Lung (tissue), 11 donors: ENCODE measurements at regions not wholly inside any gene's neighbourhood (a gene's known extent, or its start where the extent isn't known, plus 50 kb on each side); places are given as distances from the start of the nearest gene placed in this dataset.

ENCODE experiments used
- ATAC-seq: fragments of 200-7000 bp; cut with Tn5 transposase; one replicate; pipeline ENCODE4 v1.9.1; 2020; ENCODE audit warnings: moderate number of reproducible peaks; ENCODE audit not compliant: insufficient read depth, low FRiP score
- DNase-seq, 3 donors: peaks; one replicate each; pipeline ENCODE4 v3.0.0-alpha.2; 2013 to 2017
- H3K27ac ChIP-seq, 2 donors: one replicate each; pipeline ENCODE4 v1.5.1; 2013; ENCODE audit warnings: mild to moderate bottlenecking in 2 of 2, moderate library complexity in 2 of 2, control low read depth in 1 of 2, inconsistent platforms in 1 of 2, low read depth in 1 of 2, low read length in 1 of 2
- H3K27me3 ChIP-seq, 3 donors: one replicate each; pipeline ENCODE4 v1.5.1; 2013; ENCODE audit warnings: low read length in 2 of 3; ENCODE audit not compliant: control insufficient read depth in 3 of 3, insufficient read depth in 3 of 3
- H3K36me3 ChIP-seq, 4 donors: one replicate each; pipeline ENCODE4 v1.5.1; 2013; ENCODE audit warnings: low read length in 4 of 4, mild to moderate bottlenecking in 1 of 4, moderate library complexity in 1 of 4; ENCODE audit not compliant: control insufficient read depth in 4 of 4, insufficient read depth in 4 of 4
- H3K4me1 ChIP-seq, 5 donors: one replicate each; pipeline ENCODE4 v1.5.1; 2013; ENCODE audit warnings: low read length in 5 of 5, mild to moderate bottlenecking in 2 of 5, moderate library complexity in 1 of 5; ENCODE audit not compliant: control insufficient read depth in 5 of 5, insufficient read depth in 5 of 5
- H3K4me3 ChIP-seq: one replicate; pipeline ENCODE4 v1.5.1; 2013; ENCODE audit warnings: mild to moderate bottlenecking, control low read depth, moderate library complexity
- H3K9ac ChIP-seq, 2 donors: one replicate each; pipeline ENCODE4 v1.5.1; 2013; ENCODE audit warnings: low read length in 2 of 2, control low read depth in 1 of 2; ENCODE audit not compliant: insufficient read depth in 1 of 2
- H3K9me3 ChIP-seq, 4 donors: one replicate each; pipeline ENCODE4 v1.5.1; 2013; ENCODE audit warnings: low read length in 3 of 4, mild to moderate bottlenecking in 1 of 4, moderate library complexity in 1 of 4; ENCODE audit not compliant: control insufficient read depth in 4 of 4, insufficient read depth in 3 of 4
- CTCF ChIP-seq: IDR thresholded peaks from 2 replicates; pipeline ENCODE4 v1.5.1; 2012; ENCODE audit warnings: mild to moderate bottlenecking; ENCODE audit errors: control extremely low read depth, extremely low read depth
- WGBS, 2 donors: extraction: QIAGEN DNeasy Blood & Tissue Kit; methylation state at CpG; one replicate each; pipeline ENCODE4 v1.1.7; 2013; 5-methylcytosine and 5-hydroxymethylcytosine counted together
- donor health status: control.
- donor health status: control.
- donor health status: Bipolar disorder and iron deficiency.
- donor health status: healthy.
- donor health status: DM: yes; HTN: yes; CAD: no.

- no peak for DNase-seq
- Histone ChIP-seq H3K4me1 (peaks cover 0 to 14% (median 0%) of the 10 kb centered on the region in 5 donors), H3K9me3 (peaks cover 0 to 2% (median 0%) of the 10 kb centered on the region in 4 donors), H3K27me3 (peaks cover 0 to 22% (median 0%) of the 10 kb centered on the region in 3 donors), H3K27ac (no peak overlapping the region), H3K4me3 (no peak overlapping the region), H3K36me3 (no peaks in the 10 kb centered on the region), H3K9ac (no peak overlapping the region)
- no peak for TF ChIP-seq CTCF
- ATAC-seq, result no peak
- WGBS, 2 donors, result 87 to 88% methylated on average over 12 to 14 of the region's 14 CpGs
Measured at GRCh38 chr1:5742801-5743200, 249.4 kb downstream of the NPHP4 start.

DNA sequence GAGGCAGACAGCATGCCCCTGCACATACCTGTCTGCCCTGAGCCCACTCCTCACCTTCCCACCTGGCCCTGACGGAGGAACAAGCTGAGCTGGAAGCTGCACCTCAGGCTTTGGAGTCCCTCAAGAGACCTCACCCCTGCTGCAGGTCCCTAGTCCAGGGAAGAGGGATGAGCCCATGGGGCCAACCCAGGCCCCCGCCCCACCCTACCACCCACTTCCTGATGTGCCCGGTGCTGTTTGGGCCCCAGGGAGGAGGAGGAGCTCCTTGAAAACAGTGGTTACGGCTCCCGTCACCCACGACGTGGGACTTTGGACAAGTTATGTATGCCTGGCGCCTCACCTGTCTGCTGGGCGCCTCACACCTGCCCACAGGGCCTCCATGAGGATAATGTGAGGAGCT lies 250.2 kb downstream of the NPHP4 start:
- Histone ChIP-seq H3K27me3 (peaks cover 0 to 17% (median 0%) of the 10 kb centered on the region in 3 donors), H3K9ac (no peak overlapping the region), H3K9me3 (peaks cover 0 to 2% (median 0%) of the 10 kb centered on the region in 4 donors), H3K4me1 (peaks cover 0 to 14% (median 0%) of the 10 kb centered on the region in 5 donors), H3K27ac (no peak overlapping the region), H3K4me3 (no peak overlapping the region), H3K36me3 (no peaks in the 10 kb centered on the region)
- ATAC-seq (no peak), DNase-seq (no peak)
- WGBS, 2 donors, result 75% methylated on average over 9 of the region's 9 CpGs
- no peak for TF ChIP-seq CTCF

- H3K27ac ChIP-seq, result no peak overlapping the region
- DNase-seq (no peak), ATAC-seq (no peak)
- no peak overlapping the region for H3K4me3 ChIP-seq
- H3K9ac ChIP-seq, result no peak overlapping the region
- WGBS, 2 donors, result 49 to 65% methylated on average over 21 of the region's 21 CpGs
- no peak for TF ChIP-seq CTCF
- peaks cover 0 to 2% (median 0%) of the 10 kb centered on the region in 4 donors for H3K9me3 ChIP-seq
- peaks cover 0 to 14% (median 0%) of the 10 kb centered on the region in 5 donors for H3K4me1 ChIP-seq
- peaks cover 0 to 15% (median 0%) of the 10 kb centered on the region in 3 donors for H3K27me3 ChIP-seq
- H3K36me3 ChIP-seq, result no peaks in the 10 kb centered on the region
Measured at GRCh38 chr1:5740865-5741860, 251.1 kb downstream of the NPHP4 start.
